ENCODE measurements at regions not wholly inside any gene's neighbourhood (a gene's known extent, or its start where the extent isn't known, plus 50 kb on each side); places are given as distances from the start of the nearest gene placed in this dataset.
"Not testable (repeated sequence)": the region's sequence is repeated elsewhere in the genome, so short reads cannot be mapped to it uniquely, and the experiment has no call there.

GRCh38 chr12:131464081-131464480 is 246.8 kb upstream of the SFSWAP start:
- DNase-seq = no peak

- DNase-seq = no peak
Measured at GRCh38 chr12:131466306-131466705, 244.6 kb upstream of the SFSWAP start.

GRCh38 chr12:131466932-131467331 is 244.0 kb upstream of the SFSWAP start:
- no peak for DNase-seq

- DNase-seq = no peak
Measured at GRCh38 chr12:131468206-131468605, 242.7 kb upstream of the SFSWAP start.

- DNase-seq = not testable (repeated sequence)
Measured at GRCh38 chr12:131469945-131470344, 240.9 kb upstream of the SFSWAP start.

GRCh38 chr12:131471271-131471905 is 239.5 kb upstream of the SFSWAP start:
- DNase-seq = no peak

GRCh38 chr12:131471946-131472732 is 238.8 kb upstream of the SFSWAP start:
- DNase-seq = no peak

- DNase-seq = no peak
Measured at GRCh38 chr12:131473261-131473660, 237.6 kb upstream of the SFSWAP start.

- DNase-seq = no peak
Measured at GRCh38 chr12:131473741-131474709, 236.9 kb upstream of the SFSWAP start.

GRCh38 chr12:131475012-131475411 is 235.9 kb upstream of the SFSWAP start:
- not testable (repeated sequence) for DNase-seq

GRCh38 chr12:131477613-131478012 is 233.3 kb upstream of the SFSWAP start:
- DNase-seq = no peak

- no peak for DNase-seq
Measured at GRCh38 chr12:131478468-131478867, 232.4 kb upstream of the SFSWAP start.

- no peak for DNase-seq
Measured at GRCh38 chr12:131482199-131482598, 228.7 kb upstream of the SFSWAP start.

- DNase-seq = no peak
Measured at GRCh38 chr12:131482686-131483085, 228.2 kb upstream of the SFSWAP start.

- no peak for DNase-seq
Measured at GRCh38 chr12:131486451-131487230, 224.2 kb upstream of the SFSWAP start.

GRCh38 chr12:131487388-131488124 is 223.3 kb upstream of the SFSWAP start:
- DNase-seq = no peak

- no peak for DNase-seq
Measured at GRCh38 chr12:131489718-131490117, 221.2 kb upstream of the SFSWAP start.

- no peak for DNase-seq
Measured at GRCh38 chr12:131491155-131491554, 219.7 kb upstream of the SFSWAP start.

GRCh38 chr12:131491916-131492490 is 218.9 kb upstream of the SFSWAP start:
- no peak for DNase-seq

GRCh38 chr12:131493068-131493826 is 217.6 kb upstream of the SFSWAP start:
- DNase-seq = no peak

GRCh38 chr12:131494216-131494615 is 216.7 kb upstream of the SFSWAP start:
- no peak for DNase-seq

All from left hindlimb (tissue), 1 donor.